ENCODE measurements at regions not wholly inside any gene's neighbourhood (a gene's known extent, or its start where the extent isn't known, plus 50 kb on each side); places are given as distances from the start of the nearest gene placed in this dataset.

GRCh38 chr12:75908961-75909605, 122.5 kb downstream of the PHLDA1 start:
- no peak for DNase-seq (ENCODE audit: low read depth in 2 of 2)

- no peak for DNase-seq (ENCODE audit: low read depth in 2 of 2)
Observed at GRCh38 chr12:75905922-75906321, 125.7 kb downstream of the PHLDA1 start.

GRCh38 chr12:75900781-75901254, 130.8 kb downstream of the PHLDA1 start:
- no peak for DNase-seq (ENCODE audit: low read depth in 2 of 2)

- DNase-seq (ENCODE audit: low read depth in 2 of 2) = no peak
Observed at GRCh38 chr12:75900226-75900625, 131.3 kb downstream of the PHLDA1 start.

GRCh38 chr12:75894965-75895754, 136.4 kb downstream of the PHLDA1 start:
- no peak for DNase-seq (ENCODE audit: low read depth in 2 of 2)

- no peak for DNase-seq (ENCODE audit: low read depth in 2 of 2)
Observed at GRCh38 chr12:75893765-75894164, 137.8 kb downstream of the PHLDA1 start.

- no peak for DNase-seq (ENCODE audit: low read depth in 2 of 2)
Observed at GRCh38 chr12:75892731-75893408, 138.7 kb downstream of the PHLDA1 start.

GRCh38 chr12:75891072-75891471, 140.5 kb downstream of the PHLDA1 start:
- no peak for DNase-seq (ENCODE audit: low read depth in 2 of 2)

GRCh38 chr12:75890660-75891059, 140.9 kb downstream of the PHLDA1 start:
- no peak for DNase-seq (ENCODE audit: low read depth in 2 of 2)

GRCh38 chr12:75890141-75890540, 141.4 kb downstream of the PHLDA1 start:
- DNase-seq (ENCODE audit: low read depth in 2 of 2) = no peak

GRCh38 chr12:75888874-75889613, 142.5 kb downstream of the PHLDA1 start:
- no peak for DNase-seq (ENCODE audit: low read depth in 2 of 2)

- DNase-seq (ENCODE audit: low read depth in 2 of 2) = no peak
Observed at GRCh38 chr12:75888399-75888798, 143.2 kb downstream of the PHLDA1 start.

GRCh38 chr12:75887979-75888378, 143.6 kb downstream of the PHLDA1 start:
- DNase-seq (ENCODE audit: low read depth in 2 of 2) = no peak

GRCh38 chr12:75884465-75884985, 147.1 kb downstream of the PHLDA1 start:
- DNase-seq (ENCODE audit: low read depth in 2 of 2) = no peak

GRCh38 chr12:75883241-75883640, 148.3 kb downstream of the PHLDA1 start:
- no peak for DNase-seq (ENCODE audit: low read depth in 2 of 2)

- DNase-seq (ENCODE audit: low read depth in 2 of 2) = no peak
Observed at GRCh38 chr12:75882421-75882820, 149.2 kb downstream of the PHLDA1 start.

GRCh38 chr12:75881920-75882319, 149.7 kb downstream of the PHLDA1 start:
- DNase-seq (ENCODE audit: low read depth in 2 of 2) = no peak

GRCh38 chr12:75877763-75878621, 153.6 kb downstream of the PHLDA1 start:
- DNase-seq (ENCODE audit: low read depth in 2 of 2) = no peak

GRCh38 chr12:75876832-75877762, 154.5 kb downstream of the PHLDA1 start:
- no peak for DNase-seq (ENCODE audit: low read depth in 2 of 2)

GRCh38 chr12:75874441-75874840, 157.1 kb downstream of the PHLDA1 start:
- DNase-seq (ENCODE audit: low read depth in 2 of 2) = no peak

Data from stimulated activated CD4-positive, alpha-beta T cell treated with anti-CD3 and anti-CD28 coated beads, Interleukin-15, amount 100 ng/mL, for 48 hours (primary cell).